Liver (tissue), 8 donors: ENCODE measurements at regions not wholly inside any gene's neighbourhood (a gene's known extent, or its start where the extent isn't known, plus 50 kb on each side); places are given as distances from the start of the nearest gene placed in this dataset.

Experiments used
- DNase-seq: peaks from one replicate; pipeline ENCODE4 v3.0.0-alpha.2; 2017; ENCODE audit warnings: low spot score
- H3K27ac ChIP-seq, 2 donors: one replicate each; pipeline ENCODE4 v1.7.0; 2013; ENCODE audit warnings: inconsistent platforms in 2 of 2, low read length in 2 of 2, control low read depth in 1 of 2, low read depth in 1 of 2, mild to moderate bottlenecking in 1 of 2
- H3K27me3 ChIP-seq, 4 donors: one replicate each; pipeline versions ENCODE4 v1.6.1 to v1.7.0; 2013; ENCODE audit warnings: low read length in 3 of 4, inconsistent platforms in 1 of 4, mild to moderate bottlenecking in 1 of 4, moderate library complexity in 1 of 4; ENCODE audit not compliant: control insufficient read depth in 4 of 4, insufficient read depth in 4 of 4
- H3K36me3 ChIP-seq, 4 donors: one replicate each; pipeline versions ENCODE4 v1.6.1 to v1.7.0; 2013; ENCODE audit warnings: low read length in 3 of 4, mild to moderate bottlenecking in 3 of 4, low read depth in 1 of 4, moderate library complexity in 1 of 4; ENCODE audit not compliant: control insufficient read depth in 4 of 4, insufficient read depth in 3 of 4
- H3K4me1 ChIP-seq, 4 donors: one replicate each; pipeline versions ENCODE4 v1.6.1 to v1.7.0; 2013; ENCODE audit warnings: low read length in 3 of 4, mild to moderate bottlenecking in 3 of 4, moderate library complexity in 1 of 4; ENCODE audit not compliant: control insufficient read depth in 4 of 4, insufficient read depth in 4 of 4
- H3K4me3 ChIP-seq, 3 donors: one replicate each; pipeline versions ENCODE4 v1.6.1 to v1.7.0; 2013; ENCODE audit warnings: low read length in 3 of 3, control low read depth in 1 of 3, low read depth in 1 of 3, mild to moderate bottlenecking in 1 of 3
- H3K9ac ChIP-seq, 2 donors: one replicate each; pipeline ENCODE4 v1.7.0; 2013; ENCODE audit warnings: low read length in 2 of 2, mild to moderate bottlenecking in 2 of 2, moderate library complexity in 2 of 2, control low read depth in 1 of 2, low read depth in 1 of 2
- H3K9me3 ChIP-seq, 4 donors: one replicate each; pipeline versions ENCODE4 v1.6.1 to v1.7.0; 2013; ENCODE audit warnings: low read length in 3 of 4; ENCODE audit not compliant: control insufficient read depth in 4 of 4
- EGR1 ChIP-seq, 2 donors: IDR thresholded peaks; 2 replicates each; pipeline ENCODE4 v1.6.1; 2016 to 2018; ENCODE audit warnings: antibody characterized with exemption in 2 of 2, low read depth in 2 of 2
- FOXA1 ChIP-seq: IDR thresholded peaks from 2 replicates; pipeline ENCODE4 v1.6.1; 2016; ENCODE audit warnings: antibody characterized with exemption
- GABPA ChIP-seq, 2 donors: IDR thresholded peaks in 1 of 2; conservative IDR thresholded peaks in 1 of 2; 2 replicates each; pipeline ENCODE4 v1.6.1; 2016; ENCODE audit warnings: antibody characterized with exemption in 2 of 2, mild to moderate bottlenecking in 1 of 2, moderate library complexity in 1 of 2
- HNF4A ChIP-seq, 2 donors: conservative IDR thresholded peaks; 2 replicates each; pipeline ENCODE4 v1.6.1; 2016; ENCODE audit warnings: antibody characterized with exemption in 2 of 2, mild to moderate bottlenecking in 2 of 2
- HNF4G ChIP-seq: IDR thresholded peaks from 2 replicates; pipeline ENCODE4 v1.6.1; 2016; ENCODE audit warnings: antibody characterized with exemption
- JUND ChIP-seq, 2 donors: IDR thresholded peaks; 2 replicates each; pipeline ENCODE4 v1.6.1; 2016; ENCODE audit warnings: antibody characterized with exemption in 2 of 2
- MAX ChIP-seq: IDR thresholded peaks from 2 replicates; pipeline ENCODE4 v1.6.1; 2016; ENCODE audit warnings: antibody characterized with exemption
- NR2F2 ChIP-seq: IDR thresholded peaks from 2 replicates; pipeline ENCODE4 v1.6.1; 2016; ENCODE audit warnings: antibody characterized with exemption
- RAD21 ChIP-seq, 2 donors: IDR thresholded peaks; 2 replicates each; pipeline ENCODE4 v1.6.1; 2016; ENCODE audit warnings: antibody characterized with exemption in 2 of 2, mild to moderate bottlenecking in 2 of 2
- REST ChIP-seq: IDR thresholded peaks from 2 replicates; pipeline ENCODE4 v1.6.1; 2016; ENCODE audit warnings: antibody characterized with exemption, mild to moderate bottlenecking
- RXRA ChIP-seq, 2 donors: IDR thresholded peaks; 2 replicates each; pipeline ENCODE4 v1.6.1; 2017 to 2018; ENCODE audit warnings: antibody characterized with exemption in 2 of 2, mild to moderate bottlenecking in 1 of 2
- SP1 ChIP-seq: IDR thresholded peaks from 2 replicates; pipeline ENCODE4 v1.6.1; 2018; ENCODE audit warnings: antibody characterized with exemption, mild to moderate bottlenecking
- YY1 ChIP-seq: IDR thresholded peaks from 2 replicates; pipeline ENCODE4 v1.6.1; 2016; ENCODE audit warnings: antibody characterized with exemption, mild to moderate bottlenecking
- WGBS: extraction: QIAGEN DNeasy Blood & Tissue Kit; methylation state at CpG from one replicate; pipeline ENCODE4 v1.1.7; 2013; 5-methylcytosine and 5-hydroxymethylcytosine counted together
- TF ChIP-seq, protein P1 (sequence below): IDR thresholded peaks from 2 replicates; pipeline ENCODE4 v1.6.1; 2016; ENCODE audit warnings: antibody characterized with exemption
- TF ChIP-seq, protein P2 (sequence below): IDR thresholded peaks from 2 replicates; pipeline ENCODE4 v1.6.1; 2016; ENCODE audit warnings: antibody characterized with exemption
- TF ChIP-seq, protein P3 (sequence below): fragments of 150-350 bp; IDR thresholded peaks from 2 replicates; pipeline ENCODE4 v1.5.1; 2017; ENCODE audit warnings: improper control_type of control experiment, low read depth, low read length; ENCODE audit not compliant: missing input control
- donor health status: healthy.
- donor health status: healthy.
- donor health status: healthy.
- donor health status: healthy.
- donor health status: healthy.

DNA sequence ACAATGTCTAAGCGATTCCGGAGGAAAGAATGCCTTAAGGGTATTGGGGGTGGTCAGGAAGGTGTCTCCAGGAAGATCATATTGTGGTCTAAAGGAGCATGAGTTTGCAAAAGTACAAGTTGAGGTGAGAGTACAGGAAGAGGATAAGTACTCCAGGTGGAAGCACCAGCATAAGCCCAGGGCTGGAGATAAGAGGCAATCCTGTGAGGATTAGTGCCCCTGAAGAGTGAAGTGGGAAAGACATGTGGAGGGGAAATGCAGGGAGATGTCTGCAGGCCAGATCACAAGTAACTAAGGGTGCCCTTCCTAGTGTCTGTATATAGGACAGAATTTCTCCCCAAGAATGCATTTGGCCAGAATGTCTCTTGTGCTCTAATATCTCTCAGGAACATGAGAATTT lies 188.3 kb upstream of the DPT start:
- peaks cover 0 to 3% (median 0%) of the 10 kb centered on the region in 4 donors for H3K4me1 ChIP-seq
- TF ChIP-seq HNF4A (conservative IDR thresholded peaks at IDR 0.05) (no peak), JUND (IDR thresholded peaks at IDR 0.05) (no peak), RXRA (IDR thresholded peaks at IDR 0.05) (no peak), EGR1 (IDR thresholded peaks at IDR 0.05; ENCODE audit: low read depth in 2 of 2) (no peak), GABPA (IDR thresholded peaks at IDR 0.05 in 1 of 2, conservative IDR thresholded peaks at IDR 0.05 in 1 of 2) (no peak), YY1 (no peak), HNF4G (no peak), FOXA1 (no peak), SP1 (no peak), NR2F2 (no peak), RAD21 (IDR thresholded peaks at IDR 0.05) (no peak), REST (no peak), MAX (no peak)
- TF ChIP-seq, protein P1, sequence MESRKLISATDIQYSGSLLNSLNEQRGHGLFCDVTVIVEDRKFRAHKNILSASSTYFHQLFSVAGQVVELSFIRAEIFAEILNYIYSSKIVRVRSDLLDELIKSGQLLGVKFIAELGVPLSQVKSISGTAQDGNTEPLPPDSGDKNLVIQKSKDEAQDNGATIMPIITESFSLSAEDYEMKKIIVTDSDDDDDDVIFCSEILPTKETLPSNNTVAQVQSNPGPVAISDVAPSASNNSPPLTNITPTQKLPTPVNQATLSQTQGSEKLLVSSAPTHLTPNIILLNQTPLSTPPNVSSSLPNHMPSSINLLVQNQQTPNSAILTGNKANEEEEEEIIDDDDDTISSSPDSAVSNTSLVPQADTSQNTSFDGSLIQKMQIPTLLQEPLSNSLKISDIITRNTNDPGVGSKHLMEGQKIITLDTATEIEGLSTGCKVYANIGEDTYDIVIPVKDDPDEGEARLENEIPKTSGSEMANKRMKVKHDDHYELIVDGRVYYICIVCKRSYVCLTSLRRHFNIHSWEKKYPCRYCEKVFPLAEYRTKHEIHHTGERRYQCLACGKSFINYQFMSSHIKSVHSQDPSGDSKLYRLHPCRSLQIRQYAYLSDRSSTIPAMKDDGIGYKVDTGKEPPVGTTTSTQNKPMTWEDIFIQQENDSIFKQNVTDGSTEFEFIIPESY: no peak
- TF ChIP-seq, protein P2, sequence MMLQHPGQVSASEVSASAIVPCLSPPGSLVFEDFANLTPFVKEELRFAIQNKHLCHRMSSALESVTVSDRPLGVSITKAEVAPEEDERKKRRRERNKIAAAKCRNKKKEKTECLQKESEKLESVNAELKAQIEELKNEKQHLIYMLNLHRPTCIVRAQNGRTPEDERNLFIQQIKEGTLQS: no peak
- TF ChIP-seq, protein P3, sequence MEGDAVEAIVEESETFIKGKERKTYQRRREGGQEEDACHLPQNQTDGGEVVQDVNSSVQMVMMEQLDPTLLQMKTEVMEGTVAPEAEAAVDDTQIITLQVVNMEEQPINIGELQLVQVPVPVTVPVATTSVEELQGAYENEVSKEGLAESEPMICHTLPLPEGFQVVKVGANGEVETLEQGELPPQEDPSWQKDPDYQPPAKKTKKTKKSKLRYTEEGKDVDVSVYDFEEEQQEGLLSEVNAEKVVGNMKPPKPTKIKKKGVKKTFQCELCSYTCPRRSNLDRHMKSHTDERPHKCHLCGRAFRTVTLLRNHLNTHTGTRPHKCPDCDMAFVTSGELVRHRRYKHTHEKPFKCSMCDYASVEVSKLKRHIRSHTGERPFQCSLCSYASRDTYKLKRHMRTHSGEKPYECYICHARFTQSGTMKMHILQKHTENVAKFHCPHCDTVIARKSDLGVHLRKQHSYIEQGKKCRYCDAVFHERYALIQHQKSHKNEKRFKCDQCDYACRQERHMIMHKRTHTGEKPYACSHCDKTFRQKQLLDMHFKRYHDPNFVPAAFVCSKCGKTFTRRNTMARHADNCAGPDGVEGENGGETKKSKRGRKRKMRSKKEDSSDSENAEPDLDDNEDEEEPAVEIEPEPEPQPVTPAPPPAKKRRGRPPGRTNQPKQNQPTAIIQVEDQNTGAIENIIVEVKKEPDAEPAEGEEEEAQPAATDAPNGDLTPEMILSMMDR: no peak
- H3K27me3 ChIP-seq: no peaks in the 10 kb centered on the region
- H3K36me3 ChIP-seq: no peaks in the 10 kb centered on the region
- no peak for DNase-seq
- no peak overlapping the region for H3K9ac ChIP-seq
- WGBS: 80% methylated on average over 2 of the region's 2 CpGs
- no peak overlapping the region for H3K27ac ChIP-seq
- H3K4me3 ChIP-seq: no peak overlapping the region
- no peaks in the 10 kb centered on the region for H3K9me3 ChIP-seq

DNA sequence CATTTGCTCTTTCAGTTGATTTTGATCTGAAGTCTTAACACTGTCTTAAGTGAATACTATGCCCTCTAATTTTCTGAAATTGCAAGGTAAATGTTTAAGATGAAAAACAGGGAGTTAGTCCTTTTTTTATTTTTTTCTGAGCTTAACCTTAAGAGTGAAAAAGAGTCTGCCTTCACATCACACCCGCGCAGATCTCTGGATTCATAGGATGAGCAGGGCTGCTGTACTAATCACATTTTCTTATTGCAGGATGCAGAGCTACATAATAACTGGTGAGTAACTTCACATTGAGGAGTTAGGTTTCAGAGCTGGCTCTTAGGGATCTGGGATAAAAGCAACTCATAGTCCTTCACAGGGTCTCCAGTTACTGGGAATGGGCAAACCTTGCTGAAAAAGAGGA lies 188.7 kb upstream of the ATP1B1 start:
- no peak overlapping the region for H3K4me3 ChIP-seq
- H3K9ac ChIP-seq: no peak overlapping the region
- H3K4me1 ChIP-seq: peaks cover 0 to 3% (median 0%) of the 10 kb centered on the region in 4 donors
- no peaks in the 10 kb centered on the region for H3K27me3 ChIP-seq
- no peak overlapping the region for H3K27ac ChIP-seq
- TF ChIP-seq YY1: no peak
- no peak for TF ChIP-seq MAX
- no peak for TF ChIP-seq RAD21 (IDR thresholded peaks at IDR 0.05)
- no peak for TF ChIP-seq HNF4A (conservative IDR thresholded peaks at IDR 0.05)
- TF ChIP-seq, protein P3: no peak
- TF ChIP-seq EGR1 (IDR thresholded peaks at IDR 0.05; ENCODE audit: low read depth in 2 of 2): no peak
- TF ChIP-seq, protein P1: no peak
- TF ChIP-seq, protein P2: no peak
- no peaks in the 10 kb centered on the region for H3K9me3 ChIP-seq
- H3K36me3 ChIP-seq: no peaks in the 10 kb centered on the region
- DNase-seq: no peak
- 95% methylated on average over 2 of the region's 2 CpGs for WGBS
